ENCODE measurements at regions not wholly inside any gene's neighbourhood (a gene's known extent, or its start where the extent isn't known, plus 50 kb on each side); places are given as distances from the start of the nearest gene placed in this dataset.
"Not testable (repeated sequence)": the region's sequence is repeated elsewhere in the genome, so short reads cannot be mapped to it uniquely, and the experiment has no call there.

GRCh38 chr1:30652152-30652841 is 71.1 kb downstream of the MATN1 start:
- peaks cover 0 to 4% (median 0%) of the 10 kb centered on the region in 9 donors for H3K4me1 ChIP-seq
- DNase-seq (no peak), ATAC-seq (no peak)
- WGBS, 2 donors: 51 to 53% methylated on average over 4 of the region's 4 CpGs
- no peak overlapping the region for H3K27ac ChIP-seq
- no peak overlapping the region for H3K4me3 ChIP-seq
- no peaks in the 10 kb centered on the region for H3K9me3 ChIP-seq
- intact Hi-C loops (cut with DNase I): loop anchor here in 1 of 10 donors (10.0 kb wide), 1 partner anchor 1097 kb away; no protein-coding TSS in a partner anchor
- no peaks in the 10 kb centered on the region for H3K36me3 ChIP-seq
- H3K27me3 ChIP-seq: peaks cover 5 to 48% (median 17%) of the 10 kb centered on the region in 7 donors
- TF ChIP-seq, protein P1, sequence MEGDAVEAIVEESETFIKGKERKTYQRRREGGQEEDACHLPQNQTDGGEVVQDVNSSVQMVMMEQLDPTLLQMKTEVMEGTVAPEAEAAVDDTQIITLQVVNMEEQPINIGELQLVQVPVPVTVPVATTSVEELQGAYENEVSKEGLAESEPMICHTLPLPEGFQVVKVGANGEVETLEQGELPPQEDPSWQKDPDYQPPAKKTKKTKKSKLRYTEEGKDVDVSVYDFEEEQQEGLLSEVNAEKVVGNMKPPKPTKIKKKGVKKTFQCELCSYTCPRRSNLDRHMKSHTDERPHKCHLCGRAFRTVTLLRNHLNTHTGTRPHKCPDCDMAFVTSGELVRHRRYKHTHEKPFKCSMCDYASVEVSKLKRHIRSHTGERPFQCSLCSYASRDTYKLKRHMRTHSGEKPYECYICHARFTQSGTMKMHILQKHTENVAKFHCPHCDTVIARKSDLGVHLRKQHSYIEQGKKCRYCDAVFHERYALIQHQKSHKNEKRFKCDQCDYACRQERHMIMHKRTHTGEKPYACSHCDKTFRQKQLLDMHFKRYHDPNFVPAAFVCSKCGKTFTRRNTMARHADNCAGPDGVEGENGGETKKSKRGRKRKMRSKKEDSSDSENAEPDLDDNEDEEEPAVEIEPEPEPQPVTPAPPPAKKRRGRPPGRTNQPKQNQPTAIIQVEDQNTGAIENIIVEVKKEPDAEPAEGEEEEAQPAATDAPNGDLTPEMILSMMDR (IDR thresholded peaks at IDR 0.05): no peak

GRCh38 chr1:30651395-30651794 is 72.0 kb downstream of the MATN1 start:
- not testable (repeated sequence) for H3K4me1 ChIP-seq, ATAC-seq, DNase-seq, H3K36me3 ChIP-seq, H3K9me3 ChIP-seq, H3K4me3 ChIP-seq, H3K27ac ChIP-seq
- intact Hi-C loops (cut with DNase I): loop anchor here in 1 of 10 donors (10.0 kb wide), 1 partner anchor 1097 kb away; no protein-coding TSS in a partner anchor
- WGBS, 2 donors: 72 to 75% methylated on average over 5 of the region's 5 CpGs
- H3K27me3 ChIP-seq: peaks cover 5 to 48% (median 17%) of the 10 kb centered on the region in 7 donors

DNA sequence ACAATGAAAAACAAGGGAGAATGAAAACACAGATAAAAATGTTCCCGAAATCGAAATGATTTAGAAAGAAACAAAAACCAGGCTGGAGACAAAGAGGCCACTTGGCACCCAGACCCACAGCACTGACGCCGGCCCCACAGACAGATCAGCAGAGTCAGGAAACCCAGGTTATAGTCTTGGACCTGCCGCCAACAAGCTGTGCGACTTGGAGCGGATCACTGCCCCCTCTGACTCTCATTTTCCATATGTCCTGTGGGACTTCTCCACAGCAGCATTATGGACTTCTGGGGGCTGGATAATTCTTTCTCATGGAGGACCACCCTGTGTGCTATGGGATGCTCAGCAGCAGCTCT is 72.4 kb downstream of the MATN1 start:
- intact Hi-C loops (cut with DNase I): loop anchor here in 1 of 10 donors (10.0 kb wide), 1 partner anchor 1096 kb away; no protein-coding TSS in a partner anchor
- ATAC-seq: no peak
- H3K36me3 ChIP-seq: no peaks in the 10 kb centered on the region
- H3K27ac ChIP-seq: no peak overlapping the region
- 53 to 70% methylated on average over 7 of the region's 7 CpGs for WGBS, 2 donors
- peaks cover 0 to 4% (median 0%) of the 10 kb centered on the region in 11 donors for H3K9me3 ChIP-seq
- no peak overlapping the region for H3K4me3 ChIP-seq
- H3K4me1 ChIP-seq: peaks cover 0 to 2% (median 0%) of the 10 kb centered on the region in 9 donors
- TF ChIP-seq, protein P1 (IDR thresholded peaks at IDR 0.05): no peak
- peaks cover 5 to 49% (median 21%) of the 10 kb centered on the region in 7 donors for H3K27me3 ChIP-seq
- no peak for DNase-seq

GRCh38 chr1:30650038-30650967 is 73.1 kb downstream of the MATN1 start:
- WGBS, 2 donors: 66 to 71% methylated on average over 13 of the region's 13 CpGs
- H3K27ac ChIP-seq: no peak overlapping the region
- H3K36me3 ChIP-seq: no peaks in the 10 kb centered on the region
- no peak overlapping the region for H3K4me3 ChIP-seq
- DNase-seq (no peak), ATAC-seq (no peak)
- intact Hi-C loops (cut with DNase I): loop anchor here in 1 of 10 donors (10.0 kb wide), 1 partner anchor 1096 kb away; no protein-coding TSS in a partner anchor
- H3K4me1 ChIP-seq: no peaks in the 10 kb centered on the region
- TF ChIP-seq, protein P1 (IDR thresholded peaks at IDR 0.05): no peak
- H3K27me3 ChIP-seq: peaks cover 5 to 56% (median 23%) of the 10 kb centered on the region in 7 donors
- peaks cover 0 to 4% (median 0%) of the 10 kb centered on the region in 11 donors for H3K9me3 ChIP-seq

Measured in heart right ventricle (tissue), 16 donors.